ENCODE measurements at regions not wholly inside any gene's neighbourhood (a gene's known extent, or its start where the extent isn't known, plus 50 kb on each side); places are given as distances from the start of the nearest gene placed in this dataset.

GRCh38 chr3:162287600-162287999, 791.0 kb downstream of the OTOL1 start:
- DNase-seq = no peak
- no peaks in the 10 kb centered on the region for H3K4me1 ChIP-seq (replicated peaks in 1 of 2)
- intact Hi-C loops (cut with DNase I) = no loop called here
- no peak overlapping the region for H3K4me3 ChIP-seq
- no peaks in the 10 kb centered on the region for H3K36me3 ChIP-seq (replicated peaks in 1 of 2)
- no peak for TF ChIP-seq CTCF (IDR thresholded peaks at IDR 0.05)
- no peak for TF ChIP-seq POLR2A (IDR thresholded peaks at IDR 0.05)
- 69 to 85% (median 77%) methylated on average over 2 of the region's 2 CpGs for WGBS, 4 donors
- H3K27ac ChIP-seq = no peak overlapping the region
- no peaks in the 10 kb centered on the region for H3K9me3 ChIP-seq (replicated peaks in 1 of 3)
- no peaks in the 10 kb centered on the region for H3K27me3 ChIP-seq

DNA sequence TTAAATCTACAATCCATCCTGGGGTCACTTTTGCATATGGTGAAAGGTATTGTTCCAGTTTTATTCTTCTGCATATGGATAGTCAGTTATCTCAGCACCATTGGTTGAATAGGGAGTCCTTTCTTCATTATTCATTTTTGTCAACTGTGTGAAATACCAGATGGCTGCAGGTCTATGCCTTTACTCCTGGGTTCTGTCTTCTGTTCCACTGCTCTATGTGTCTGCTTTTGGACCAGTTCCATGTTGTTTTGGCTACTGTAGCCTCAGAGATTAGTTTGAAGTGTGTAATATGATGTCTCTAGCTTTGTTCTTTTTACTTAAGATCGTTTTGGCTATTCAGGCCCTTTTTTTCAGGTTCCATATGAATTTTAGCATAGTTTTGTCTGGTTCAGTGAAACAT, 795.8 kb downstream of the OTOL1 start:
- H3K27ac ChIP-seq = no peak overlapping the region
- H3K9me3 ChIP-seq (replicated peaks in 1 of 3) = no peaks in the 10 kb centered on the region
- no peak for DNase-seq
- no peaks in the 10 kb centered on the region for H3K36me3 ChIP-seq (replicated peaks in 1 of 2)
- H3K4me1 ChIP-seq (replicated peaks in 1 of 2) = no peaks in the 10 kb centered on the region
- intact Hi-C loops (cut with DNase I) = no loop called here
- no peaks in the 10 kb centered on the region for H3K27me3 ChIP-seq
- TF ChIP-seq POLR2A (IDR thresholded peaks at IDR 0.05) = no peak
- TF ChIP-seq CTCF (IDR thresholded peaks at IDR 0.05) = no peak
- H3K4me3 ChIP-seq = no peak overlapping the region
- 43 to 60% (median 49%) methylated on average over 1 of the region's 1 CpG for WGBS, 4 donors

GRCh38 chr3:162295323-162295983, 798.8 kb downstream of the OTOL1 start:
- intact Hi-C loops (cut with DNase I) = no loop called here
- no peaks in the 10 kb centered on the region for H3K36me3 ChIP-seq (replicated peaks in 1 of 2)
- no peak overlapping the region for H3K4me3 ChIP-seq
- H3K27ac ChIP-seq = no peak overlapping the region
- no peaks in the 10 kb centered on the region for H3K9me3 ChIP-seq (replicated peaks in 1 of 3)
- H3K27me3 ChIP-seq = no peaks in the 10 kb centered on the region
- H3K4me1 ChIP-seq (replicated peaks in 1 of 2) = no peaks in the 10 kb centered on the region
- TF ChIP-seq POLR2A (IDR thresholded peaks at IDR 0.05) (no peak), CTCF (IDR thresholded peaks at IDR 0.05) (no peak)
- WGBS, 4 donors = 65 to 86% (median 77%) methylated on average over 6 of the region's 6 CpGs
- DNase-seq = no peak

- H3K36me3 ChIP-seq (replicated peaks in 1 of 2) = no peaks in the 10 kb centered on the region
- 72 to 74% (median 73%) methylated on average over 4 to 5 of the region's 5 CpGs for WGBS, 4 donors
- no peak overlapping the region for H3K27ac ChIP-seq
- no peaks in the 10 kb centered on the region for H3K9me3 ChIP-seq (replicated peaks in 1 of 3)
- H3K4me1 ChIP-seq (replicated peaks in 1 of 2) = no peaks in the 10 kb centered on the region
- no peak for DNase-seq
- H3K27me3 ChIP-seq = no peaks in the 10 kb centered on the region
- no peak for TF ChIP-seq POLR2A (IDR thresholded peaks at IDR 0.05)
- no peak overlapping the region for H3K4me3 ChIP-seq
- intact Hi-C loops (cut with DNase I) = no loop called here
These were observed 806.5 kb downstream of the OTOL1 start for GRCh38 chr3:162302983-162303624.

- DNase-seq = no peak
- no peaks in the 10 kb centered on the region for H3K27me3 ChIP-seq
- 85 to 100% (median 93%) methylated on average over 2 of the region's 2 CpGs for WGBS, 4 donors
- intact Hi-C loops (cut with DNase I) = no loop called here
- no peak overlapping the region for H3K27ac ChIP-seq
- no peak overlapping the region for H3K4me3 ChIP-seq
- no peaks in the 10 kb centered on the region for H3K9me3 ChIP-seq (replicated peaks in 1 of 3)
- H3K36me3 ChIP-seq (replicated peaks in 1 of 2) = no peaks in the 10 kb centered on the region
- TF ChIP-seq CTCF (IDR thresholded peaks at IDR 0.05) (no peak), POLR2A (IDR thresholded peaks at IDR 0.05) (no peak)
- no peaks in the 10 kb centered on the region for H3K4me1 ChIP-seq (replicated peaks in 1 of 2)
These were observed 820.4 kb downstream of the OTOL1 start for GRCh38 chr3:162317046-162317445.
